Keratinocyte (primary cell): ENCODE measurements at regions not wholly inside any gene's neighbourhood (a gene's known extent, or its start where the extent isn't known, plus 50 kb on each side); places are given as distances from the start of the nearest gene placed in this dataset.

Experiments
- DNase-seq: peaks from one replicate; pipeline ENCODE4 v3.0.0-alpha.2; 2011; ENCODE audit warnings: low read depth, missing footprints, low spot score
- FAIRE-seq: peaks from 2 replicates; lab custom pipeline; 2011; peaks lifted over from hg19 to GRCh38; lab: Jason Lieb, UNC
- H2AFZ ChIP-seq: 2 replicates; pipeline ENCODE4 v1.6.0; 2012; ENCODE audit warnings: low read length, control low read depth, inconsistent platforms; ENCODE audit not compliant: control insufficient read depth
- H3K27ac ChIP-seq: 2 replicates; pipeline ENCODE4 v1.5.1; 2011; ENCODE audit warnings: low read length; ENCODE audit not compliant: control insufficient read depth, insufficient read depth
- H3K27me3 ChIP-seq: 3 replicates; pipeline ENCODE4 v1.6.0; 2011; ENCODE audit warnings: low read length; ENCODE audit not compliant: control insufficient read depth, insufficient read depth; ENCODE audit errors: extremely low read depth
- H3K36me3 ChIP-seq, 2 experiments: 2 replicates in 1 of 2; 3 replicates in 1 of 2; pipeline ENCODE4 v1.5.1; 2011; ENCODE audit warnings: low read length in 2 of 2, mild to moderate bottlenecking in 1 of 2; ENCODE audit not compliant: control insufficient read depth in 2 of 2, insufficient read depth in 2 of 2; ENCODE audit errors: extremely low read depth in 1 of 2
- H3K4me1 ChIP-seq: 3 replicates; pipeline ENCODE4 v1.5.1; 2011; ENCODE audit warnings: low read length; ENCODE audit not compliant: control insufficient read depth, insufficient read depth; ENCODE audit errors: extremely low read depth
- H3K4me2 ChIP-seq: 3 replicates; pipeline ENCODE4 v1.6.0; 2011; ENCODE audit warnings: low read depth, low read length; ENCODE audit not compliant: control insufficient read depth, insufficient read depth; ENCODE audit errors: extremely low read depth
- H3K4me3 ChIP-seq, 3 experiments: fragments of 200-600 bp in 1 of 3; sonication (generic) in 1 of 3; 2 replicates in 2 of 3; 3 replicates in 1 of 3; pipeline ENCODE4 v1.5.1; 2011 to 2016; ENCODE audit warnings: low read length in 3 of 3, mild to moderate bottlenecking in 3 of 3, control low read depth in 2 of 3, inconsistent platforms in 1 of 3, low read depth in 1 of 3, mixed read lengths in 1 of 3, mixed run types in 1 of 3, moderate library complexity in 1 of 3; ENCODE audit not compliant: control insufficient read depth in 2 of 3, insufficient read depth in 2 of 3; ENCODE audit errors: extremely low read depth in 1 of 3
- H3K79me2 ChIP-seq: 2 replicates; pipeline ENCODE4 v1.6.0; 2012; ENCODE audit warnings: low read length; ENCODE audit not compliant: control insufficient read depth, insufficient read depth
- H3K9ac ChIP-seq: 3 replicates; pipeline ENCODE4 v1.6.0; 2011; ENCODE audit warnings: low read length; ENCODE audit not compliant: control insufficient read depth, insufficient read depth; ENCODE audit errors: extremely low read depth
- H3K9me1 ChIP-seq: 3 replicates; pipeline ENCODE4 v1.6.0; 2011; ENCODE audit warnings: low read length; ENCODE audit not compliant: control insufficient read depth, insufficient read depth; ENCODE audit errors: extremely low read depth
- H3K9me3 ChIP-seq: 2 replicates; pipeline ENCODE4 v1.5.1; 2012; ENCODE audit warnings: low read depth, low read length; ENCODE audit not compliant: control insufficient read depth
- H4K20me1 ChIP-seq: 3 replicates; pipeline ENCODE4 v1.6.0; 2011; ENCODE audit warnings: low read length; ENCODE audit not compliant: control insufficient read depth, insufficient read depth; ENCODE audit errors: extremely low read depth
- CTCF ChIP-seq, 3 experiments: IDR thresholded peaks in 1 of 3; conservative IDR thresholded peaks in 1 of 3; optimal IDR thresholded peaks in 1 of 3; 2 replicates in 2 of 3; 3 replicates in 1 of 3; pipeline versions ENCODE3 to v1.5.1; 2011; ENCODE audit warnings: low read length in 3 of 3, mild to moderate bottlenecking in 3 of 3, moderate library complexity in 2 of 3, control low read depth in 1 of 3, inconsistent platforms in 1 of 3; ENCODE audit not compliant: insufficient read depth in 2 of 3; ENCODE audit errors: extremely low read depth in 1 of 3
- EZH2 ChIP-seq: IDR thresholded peaks from one replicate; pipeline ENCODE4 v1.6.1; 2012; ENCODE audit warnings: inconsistent platforms, mild to moderate bottlenecking, low read length, moderate library complexity
- dilution Hi-C: fragments of 300-500 bp; cut with MboI; formaldehyde crosslinking; loops from one replicate; pipeline ENCODE4 v1.7.0; 2020; ENCODE audit warnings: low sequenced_read_pairs; ENCODE audit not compliant: extremely low pct_ligation_motif_present

- FAIRE-seq, result no peak
- Histone ChIP-seq H3K27me3 (no peaks in the 10 kb centered on the region), H3K36me3 (no peaks in the 10 kb centered on the region), H4K20me1 (no peaks in the 10 kb centered on the region), H3K4me3 (no peak overlapping the region), H2AFZ (no peak overlapping the region), H3K4me2 (no peak overlapping the region), H3K9ac (no peak overlapping the region), H3K9me3 (no peaks in the 10 kb centered on the region), H3K9me1 (no peaks in the 10 kb centered on the region), H3K4me1 (no peaks in the 10 kb centered on the region), H3K79me2 (no peaks in the 10 kb centered on the region), H3K27ac (no peak overlapping the region)
- dilution Hi-C loops, result no loop called here
- peak; percentile 13 to 55 (median 37) for TF ChIP-seq CTCF (optimal IDR thresholded peaks at IDR 0.05 in 1 of 3, IDR thresholded peaks at IDR 0.05 in 1 of 3, conservative IDR thresholded peaks at IDR 0.05 in 1 of 3; ENCODE audit: extremely low read depth in 1 of 3, insufficient read depth in 2 of 3, low read length in 3 of 3)
- no peak for TF ChIP-seq EZH2
- DNase-seq, result no peak
Measured at GRCh38 chr6:130282234-130282995, 59.7 kb upstream of the SAMD3 start.

DNA sequence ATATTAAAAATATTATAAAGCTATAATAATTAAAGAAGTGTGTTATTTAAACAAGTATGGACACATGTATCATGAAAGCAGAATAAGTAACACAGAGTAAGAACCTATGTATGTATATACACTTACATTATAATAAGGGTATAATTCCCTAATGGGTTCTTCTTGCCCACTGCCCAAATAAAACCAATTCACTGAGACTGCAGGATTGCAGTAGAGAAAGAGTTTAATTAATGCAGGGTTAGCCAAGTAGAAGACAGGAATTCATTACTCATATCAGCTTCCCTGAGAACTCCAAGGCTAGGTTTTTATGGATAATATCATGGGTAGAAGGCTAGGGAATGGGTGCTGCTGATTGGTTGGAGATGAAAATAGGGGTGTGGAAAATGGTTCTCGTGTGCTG, 53.8 kb upstream of the SAMD3 start:
- no peaks in the 10 kb centered on the region for H3K36me3 ChIP-seq
- no peak overlapping the region for H2AFZ ChIP-seq
- dilution Hi-C loops, result no loop called here
- FAIRE-seq (no peak), DNase-seq (no peak)
- H3K4me2 ChIP-seq, result no peak overlapping the region
- H3K4me3 ChIP-seq, result no peak overlapping the region
- H3K79me2 ChIP-seq, result no peaks in the 10 kb centered on the region
- no peak overlapping the region for H3K27ac ChIP-seq
- TF ChIP-seq EZH2, result no peak
- TF ChIP-seq CTCF (optimal IDR thresholded peaks at IDR 0.05 in 1 of 3, IDR thresholded peaks at IDR 0.05 in 1 of 3, conservative IDR thresholded peaks at IDR 0.05 in 1 of 3; ENCODE audit: extremely low read depth in 1 of 3, insufficient read depth in 2 of 3, low read length in 3 of 3), result no peak
- H3K9ac ChIP-seq, result no peak overlapping the region
- no peaks in the 10 kb centered on the region for H3K27me3 ChIP-seq
- H3K9me3 ChIP-seq, result peaks cover 6% of the 10 kb centered on the region
- H4K20me1 ChIP-seq, result no peaks in the 10 kb centered on the region
- H3K4me1 ChIP-seq, result no peaks in the 10 kb centered on the region
- H3K9me1 ChIP-seq, result no peaks in the 10 kb centered on the region
